Activated T-helper 1 cell treated with anti-CD3 and anti-CD28 coated beads, Interleukin-12 subunit alpha, Interleukin-12 subunit beta, Interleukin-2, Interleukin-4 antibody, amounts not matched to agents 30 ng/mL and 10 ng/mL and 1 ng/mL, durations not matched to agents 14 hours and 24 hours and 36 hours (primary cell): ENCODE measurements at regions not wholly inside any gene's neighbourhood (a gene's known extent, or its start where the extent isn't known, plus 50 kb on each side); places are given as distances from the start of the nearest gene placed in this dataset.
"Not testable (repeated sequence)": the region's sequence is repeated elsewhere in the genome, so short reads cannot be mapped to it uniquely, and the experiment has no call there.

Experiments used
- DNase-seq: peaks from one replicate; pipeline ENCODE4 v3.0.0; 2021; ENCODE audit warnings: low spot score
- H3K27ac Mint-ChIP-seq: one replicate; pipeline ENCODE4 v1.8.0; 2021; ENCODE audit warnings: mild to moderate bottlenecking, mixed read lengths
- H3K27me3 Mint-ChIP-seq: one replicate; pipeline ENCODE4 v1.8.0; 2022; ENCODE audit warnings: mild to moderate bottlenecking, moderate library complexity, mixed read lengths; ENCODE audit not compliant: insufficient read depth
- H3K36me3 Mint-ChIP-seq: one replicate; pipeline ENCODE4 v1.8.0; 2021; ENCODE audit warnings: low read depth, mixed read lengths
- H3K4me1 Mint-ChIP-seq: one replicate; pipeline ENCODE4 v1.8.0; 2021; ENCODE audit warnings: low read depth, mixed read lengths
- H3K4me3 Mint-ChIP-seq: one replicate; pipeline ENCODE4 v1.8.0; 2021; ENCODE audit warnings: mild to moderate bottlenecking, moderate library complexity, mixed read lengths
- H3K9me3 Mint-ChIP-seq: one replicate; pipeline ENCODE4 v1.8.0; 2021; ENCODE audit warnings: mixed read lengths
- intact Hi-C: fragments of 100-400 bp; cut with micrococcal nuclease; formaldehyde crosslinking; loops from one replicate; pipeline ENCODE4 v1.15.1; 2024

- Mint-ChIP-seq H3K27ac (no peak overlapping the region), H3K4me1 (peaks cover 5% of the 10 kb centered on the region), H3K4me3 (no peak overlapping the region), H3K9me3 (peaks cover 18% of the 10 kb centered on the region), H3K27me3 (peaks cover 11% of the 10 kb centered on the region), H3K36me3 (peaks cover 3% of the 10 kb centered on the region)
- intact Hi-C loops, result no loop called here
- no peak for DNase-seq
Observed at GRCh38 chr4:123652476-123652875, 255.9 kb downstream of the SPRY1 start.

- Mint-ChIP-seq H3K27me3 (peaks cover 13% of the 10 kb centered on the region), H3K9me3 (peaks cover 18% of the 10 kb centered on the region), H3K4me3 (no peak overlapping the region), H3K27ac (no peak overlapping the region), H3K36me3 (peaks cover 3% of the 10 kb centered on the region), H3K4me1 (peaks cover 10% of the 10 kb centered on the region)
- intact Hi-C loops, result no loop called here
- DNase-seq, result no peak
Observed at GRCh38 chr4:123653236-123653635, 256.6 kb downstream of the SPRY1 start.

- H3K9me3 Mint-ChIP-seq, result peaks cover 18% of the 10 kb centered on the region
- H3K4me1 Mint-ChIP-seq, result peaks cover 15% of the 10 kb centered on the region
- H3K4me3 Mint-ChIP-seq, DNase-seq, H3K36me3 Mint-ChIP-seq, H3K27ac Mint-ChIP-seq, intact Hi-C loops: not testable (repeated sequence)
- peaks cover 14% of the 10 kb centered on the region for H3K27me3 Mint-ChIP-seq
Observed at GRCh38 chr4:123656746-123657294, 260.2 kb downstream of the SPRY1 start.

- intact Hi-C loops, result loop anchor here (2.0 kb wide), 2 partner anchors 93 to 259 kb away; no protein-coding TSS in a partner anchor
- Mint-ChIP-seq H3K4me1 (peaks cover 15% of the 10 kb centered on the region), H3K9me3 (peaks cover 18% of the 10 kb centered on the region), H3K27me3 (peaks cover 14% of the 10 kb centered on the region)
- H3K36me3 Mint-ChIP-seq, H3K27ac Mint-ChIP-seq, H3K4me3 Mint-ChIP-seq, DNase-seq: not testable (repeated sequence)
Observed at GRCh38 chr4:123657606-123658005, 261.0 kb downstream of the SPRY1 start.

- Mint-ChIP-seq H3K27ac (no peak overlapping the region), H3K4me3 (no peak overlapping the region)
Observed at GRCh38 chr4:123659262-123659661, 262.7 kb downstream of the SPRY1 start.

GRCh38 chr4:123659730-123660129 is 263.1 kb downstream of the SPRY1 start:
- Mint-ChIP-seq H3K27me3 (peaks cover 24% of the 10 kb centered on the region), H3K9me3 (peaks cover 15% of the 10 kb centered on the region), H3K36me3 (peaks cover 3% of the 10 kb centered on the region), H3K4me1 (peaks cover 15% of the 10 kb centered on the region), H3K27ac (no peak overlapping the region), H3K4me3 (no peak overlapping the region)
- intact Hi-C loops, result loop anchor here (1.0 to 2.0 kb wide), 4 partner anchors 95 to 556 kb away; no protein-coding TSS in a partner anchor
- DNase-seq, result no peak

More at GRCh38 chr4:123659262-123659661, 262.7 kb downstream of the SPRY1 start:
- Mint-ChIP-seq H3K9me3 (peaks cover 18% of the 10 kb centered on the region), H3K36me3 (peaks cover 3% of the 10 kb centered on the region), H3K4me1 (peaks cover 15% of the 10 kb centered on the region), H3K27me3 (peaks cover 22% of the 10 kb centered on the region)
- no peak for DNase-seq
- intact Hi-C loops, result loop anchor here (1.0 to 2.0 kb wide), 3 partner anchors 94 to 268 kb away; no protein-coding TSS in a partner anchor

- H3K27me3 Mint-ChIP-seq, result peaks cover 39% of the 10 kb centered on the region
- H3K4me1 Mint-ChIP-seq, result peaks cover 15% of the 10 kb centered on the region
- H3K36me3 Mint-ChIP-seq, result peaks cover 3% of the 10 kb centered on the region
- no peak overlapping the region for H3K27ac Mint-ChIP-seq
- no peak overlapping the region for H3K4me3 Mint-ChIP-seq
- intact Hi-C loops, result no loop called here
- H3K9me3 Mint-ChIP-seq, result peaks cover 6% of the 10 kb centered on the region
- DNase-seq, result no peak
Observed at GRCh38 chr4:123661080-123661737, 264.6 kb downstream of the SPRY1 start.

- Mint-ChIP-seq H3K36me3 (no peaks in the 10 kb centered on the region), H3K27ac (no peak overlapping the region), H3K4me1 (peaks cover 7% of the 10 kb centered on the region), H3K4me3 (no peak overlapping the region), H3K27me3 (peaks cover 48% of the 10 kb centered on the region), H3K9me3 (no peaks in the 10 kb centered on the region)
- DNase-seq, result no peak
- intact Hi-C loops, result no loop called here
Observed at GRCh38 chr4:123662827-123663226, 266.2 kb downstream of the SPRY1 start.

- H3K4me1 Mint-ChIP-seq, result peaks cover 10% of the 10 kb centered on the region
- no peak for DNase-seq
- H3K4me3 Mint-ChIP-seq, result no peak overlapping the region
- peaks cover 6% of the 10 kb centered on the region for H3K9me3 Mint-ChIP-seq
- H3K36me3 Mint-ChIP-seq, result peaks cover 5% of the 10 kb centered on the region
- H3K27ac Mint-ChIP-seq, result no peak overlapping the region
- intact Hi-C loops, result no loop called here
- peaks cover 47% of the 10 kb centered on the region for H3K27me3 Mint-ChIP-seq
Observed at GRCh38 chr4:123666486-123666885, 269.9 kb downstream of the SPRY1 start.

- Mint-ChIP-seq H3K9me3 (peaks cover 6% of the 10 kb centered on the region), H3K27me3 (peaks cover 47% of the 10 kb centered on the region), H3K36me3 (peaks cover 5% of the 10 kb centered on the region), H3K27ac (no peak overlapping the region), H3K4me1 (peaks cover 19% of the 10 kb centered on the region), H3K4me3 (no peak overlapping the region)
- intact Hi-C loops, result no loop called here
- no peak for DNase-seq
Observed at GRCh38 chr4:123667496-123667895, 270.9 kb downstream of the SPRY1 start.

- H3K9me3 Mint-ChIP-seq, result peaks cover 6% of the 10 kb centered on the region
- no peak overlapping the region for H3K27ac Mint-ChIP-seq
- intact Hi-C loops, result no loop called here
- H3K4me3 Mint-ChIP-seq, result no peak overlapping the region
- H3K4me1 Mint-ChIP-seq, result peaks cover 22% of the 10 kb centered on the region
- peaks cover 5% of the 10 kb centered on the region for H3K36me3 Mint-ChIP-seq
- no peak for DNase-seq
- H3K27me3 Mint-ChIP-seq, result peaks cover 45% of the 10 kb centered on the region
Observed at GRCh38 chr4:123667991-123668390, 271.4 kb downstream of the SPRY1 start.

GRCh38 chr4:123671636-123672404 is 275.2 kb downstream of the SPRY1 start:
- Mint-ChIP-seq H3K27ac (peak overlapping the region; percentile 7), H3K9me3 (peaks cover 6% of the 10 kb centered on the region), H3K4me3 (no peak overlapping the region), H3K27me3 (peaks cover 46% of the 10 kb centered on the region), H3K4me1 (peaks cover 43% of the 10 kb centered on the region), H3K36me3 (peaks cover 5% of the 10 kb centered on the region)
- DNase-seq, result peak; percentile 14
- intact Hi-C loops, result loop anchor here (1.0 to 5.0 kb wide), 8 partner anchors 71 to 910 kb away; partner anchors contain the start of gene NUDT6

GRCh38 chr4:123672987-123673386 is 276.4 kb downstream of the SPRY1 start:
- Mint-ChIP-seq H3K27ac (no peak overlapping the region), H3K4me3 (no peak overlapping the region), H3K27me3 (peaks cover 45% of the 10 kb centered on the region), H3K36me3 (peaks cover 5% of the 10 kb centered on the region), H3K9me3 (peaks cover 6% of the 10 kb centered on the region), H3K4me1 (peaks cover 43% of the 10 kb centered on the region)
- DNase-seq, result no peak
- intact Hi-C loops, result loop anchor here (1.0 to 5.0 kb wide), 6 partner anchors 72 to 911 kb away; partner anchors contain the start of gene NUDT6
